Adrenal gland (tissue), 5 donors: ENCODE measurements at regions not wholly inside any gene's neighbourhood (a gene's known extent, or its start where the extent isn't known, plus 50 kb on each side); places are given as distances from the start of the nearest gene placed in this dataset.

Experiments
- CTCF ChIP-seq, 6 experiments: fragments of 450-650 bp in 4 of 6; fragments of 200-600 bp in 2 of 6; sonication (generic) in 1 of 6; IDR thresholded peaks; 1 replicate in 5 of 6; 2 replicates in 1 of 6; pipeline versions ENCODE4 v1.5.1 to v1.8.0; 2016 to 2021; ENCODE audit warnings: antibody characterized with exemption in 6 of 6, mild to moderate bottlenecking in 2 of 6, moderate library complexity in 1 of 6
- POLR2A ChIP-seq, 2 donors: fragments of 450-650 bp; IDR thresholded peaks; one replicate each; pipeline ENCODE4 v1.6.1; 2017; ENCODE audit warnings: antibody characterized with exemption in 2 of 2, mild to moderate bottlenecking in 2 of 2, moderate library complexity in 1 of 2
- donor health status: DM: no; HTN: no; CAD: no.

- TF ChIP-seq CTCF (IDR thresholded peaks at IDR 0.05): no peak
- TF ChIP-seq POLR2A (IDR thresholded peaks at IDR 0.05): no peak
Observed at GRCh38 chr2:15706424-15706823, 114.8 kb downstream of the DDX1 start.
